SK-N-SH (cell line): ENCODE measurements at regions not wholly inside any gene's neighbourhood (a gene's known extent, or its start where the extent isn't known, plus 50 kb on each side); places are given as distances from the start of the nearest gene placed in this dataset.

Experiments used
- CTCF ChIP-seq: fragments of 200-600 bp; sonication (generic); IDR thresholded peaks from 2 replicates; pipeline ENCODE4 v1.6.1; 2017; ENCODE audit warnings: antibody characterized with exemption, mild to moderate bottlenecking, moderate library complexity
- ELF1 ChIP-seq: IDR thresholded peaks from 2 replicates; pipeline ENCODE4 v1.4.0; 2012
- EP300 ChIP-seq, 2 experiments: IDR thresholded peaks; 2 replicates each; pipeline versions ENCODE4 v1.4.0 to v1.6.1; 2012; ENCODE audit warnings: borderline replicate concordance in 1 of 2, low read depth in 1 of 2, low read length in 1 of 2
- EZH2phosphoT487 ChIP-seq: fragments of 200-600 bp; sonication (generic); IDR thresholded peaks from 2 replicates; pipeline ENCODE4 v1.6.1; 2017; ENCODE audit warnings: low read depth, mixed run types, mild to moderate bottlenecking, antibody characterized with exemption, moderate library complexity, borderline replicate concordance
- GABPA ChIP-seq: IDR thresholded peaks from 2 replicates; pipeline ENCODE4 v1.4.0; 2012; ENCODE audit warnings: low read depth, mild to moderate bottlenecking
- MEF2A ChIP-seq: IDR thresholded peaks from 2 replicates; pipeline ENCODE4 v1.4.0; 2012; ENCODE audit warnings: low read depth, borderline replicate concordance
- PBX3 ChIP-seq: IDR thresholded peaks from 2 replicates; pipeline ENCODE4; 2012
- POLR2AphosphoS5 ChIP-seq: IDR thresholded peaks from 2 replicates; pipeline ENCODE4 v1.6.1; 2012; ENCODE audit warnings: low read depth, low read length
- RAD21 ChIP-seq: IDR thresholded peaks from 2 replicates; pipeline ENCODE4 v1.6.1; 2012; ENCODE audit warnings: mild to moderate bottlenecking, low read length
- TAF1 ChIP-seq: IDR thresholded peaks from 2 replicates; pipeline ENCODE4 v1.6.1; 2012; ENCODE audit warnings: low read depth, mild to moderate bottlenecking, low read length, moderate library complexity, borderline replicate concordance
- TF ChIP-seq, protein P1 (sequence below): IDR thresholded peaks from 2 replicates; pipeline ENCODE4 v1.4.0; 2012; ENCODE audit warnings: low read depth
- TF ChIP-seq, protein P2 (sequence below): IDR thresholded peaks from 2 replicates; pipeline ENCODE4 v1.6.1; 2012; ENCODE audit warnings: mild to moderate bottlenecking, low read depth, low read length, moderate library complexity
- TF ChIP-seq, protein P3 (sequence below): IDR thresholded peaks from 2 replicates; pipeline ENCODE4 v1.4.0; 2012; ENCODE audit warnings: low read depth, borderline replicate concordance

DNA sequence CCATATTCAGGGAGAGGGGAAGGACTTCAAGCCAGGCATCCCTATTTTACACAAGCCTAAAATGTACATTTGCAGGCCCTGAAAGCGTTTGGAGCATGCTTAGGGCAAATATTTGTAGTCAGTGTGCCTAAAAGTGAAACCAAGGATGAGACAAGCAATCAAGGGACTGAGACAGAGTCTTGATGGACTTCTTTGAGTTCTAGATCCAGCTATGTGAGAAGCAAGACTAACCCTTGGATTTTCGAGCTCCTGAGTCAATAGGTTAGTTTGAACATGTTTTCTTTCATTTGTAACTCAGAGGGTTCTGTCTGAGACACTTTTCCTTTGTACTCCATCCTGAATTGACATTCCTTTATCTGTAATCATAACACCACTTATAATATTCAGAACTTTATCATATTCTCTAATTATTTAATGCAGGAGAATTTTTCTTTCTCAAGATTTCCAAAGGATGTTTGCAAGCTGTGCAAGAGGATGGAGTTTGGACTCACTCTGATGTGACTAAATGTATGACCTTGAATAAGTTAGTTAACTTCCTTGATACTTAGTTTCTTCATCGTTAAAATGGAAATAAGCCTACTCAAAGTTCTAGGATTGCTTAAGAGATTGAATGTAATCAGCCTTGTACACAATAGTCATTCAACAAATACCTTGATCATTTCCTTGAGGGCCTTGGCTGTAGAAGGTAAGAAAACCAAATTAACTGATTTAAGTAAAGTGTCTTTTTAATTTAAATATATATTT is 1237.8 kb upstream of the ZEB2 start:
- TF ChIP-seq PBX3 (no peak), EZH2phosphoT487 (no peak), GABPA (no peak), CTCF (no peak), EP300 (IDR thresholded peaks at IDR 0.05; ENCODE audit: borderline replicate concordance in 1 of 2, low read depth in 1 of 2, low read length in 1 of 2) (no peak), MEF2A (no peak), POLR2AphosphoS5 (no peak), RAD21 (no peak), ELF1 (no peak), TAF1 (no peak)
- TF ChIP-seq, protein P1, sequence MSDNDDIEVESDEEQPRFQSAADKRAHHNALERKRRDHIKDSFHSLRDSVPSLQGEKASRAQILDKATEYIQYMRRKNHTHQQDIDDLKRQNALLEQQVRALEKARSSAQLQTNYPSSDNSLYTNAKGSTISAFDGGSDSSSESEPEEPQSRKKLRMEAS = no peak
- TF ChIP-seq, protein P2, sequence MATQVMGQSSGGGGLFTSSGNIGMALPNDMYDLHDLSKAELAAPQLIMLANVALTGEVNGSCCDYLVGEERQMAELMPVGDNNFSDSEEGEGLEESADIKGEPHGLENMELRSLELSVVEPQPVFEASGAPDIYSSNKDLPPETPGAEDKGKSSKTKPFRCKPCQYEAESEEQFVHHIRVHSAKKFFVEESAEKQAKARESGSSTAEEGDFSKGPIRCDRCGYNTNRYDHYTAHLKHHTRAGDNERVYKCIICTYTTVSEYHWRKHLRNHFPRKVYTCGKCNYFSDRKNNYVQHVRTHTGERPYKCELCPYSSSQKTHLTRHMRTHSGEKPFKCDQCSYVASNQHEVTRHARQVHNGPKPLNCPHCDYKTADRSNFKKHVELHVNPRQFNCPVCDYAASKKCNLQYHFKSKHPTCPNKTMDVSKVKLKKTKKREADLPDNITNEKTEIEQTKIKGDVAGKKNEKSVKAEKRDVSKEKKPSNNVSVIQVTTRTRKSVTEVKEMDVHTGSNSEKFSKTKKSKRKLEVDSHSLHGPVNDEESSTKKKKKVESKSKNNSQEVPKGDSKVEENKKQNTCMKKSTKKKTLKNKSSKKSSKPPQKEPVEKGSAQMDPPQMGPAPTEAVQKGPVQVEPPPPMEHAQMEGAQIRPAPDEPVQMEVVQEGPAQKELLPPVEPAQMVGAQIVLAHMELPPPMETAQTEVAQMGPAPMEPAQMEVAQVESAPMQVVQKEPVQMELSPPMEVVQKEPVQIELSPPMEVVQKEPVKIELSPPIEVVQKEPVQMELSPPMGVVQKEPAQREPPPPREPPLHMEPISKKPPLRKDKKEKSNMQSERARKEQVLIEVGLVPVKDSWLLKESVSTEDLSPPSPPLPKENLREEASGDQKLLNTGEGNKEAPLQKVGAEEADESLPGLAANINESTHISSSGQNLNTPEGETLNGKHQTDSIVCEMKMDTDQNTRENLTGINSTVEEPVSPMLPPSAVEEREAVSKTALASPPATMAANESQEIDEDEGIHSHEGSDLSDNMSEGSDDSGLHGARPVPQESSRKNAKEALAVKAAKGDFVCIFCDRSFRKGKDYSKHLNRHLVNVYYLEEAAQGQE = no peak
- TF ChIP-seq, protein P3, sequence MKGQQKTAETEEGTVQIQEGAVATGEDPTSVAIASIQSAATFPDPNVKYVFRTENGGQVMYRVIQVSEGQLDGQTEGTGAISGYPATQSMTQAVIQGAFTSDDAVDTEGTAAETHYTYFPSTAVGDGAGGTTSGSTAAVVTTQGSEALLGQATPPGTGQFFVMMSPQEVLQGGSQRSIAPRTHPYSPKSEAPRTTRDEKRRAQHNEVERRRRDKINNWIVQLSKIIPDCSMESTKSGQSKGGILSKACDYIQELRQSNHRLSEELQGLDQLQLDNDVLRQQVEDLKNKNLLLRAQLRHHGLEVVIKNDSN = no peak
